Lower lobe of right lung (tissue), 2 donors: ENCODE measurements at regions not wholly inside any gene's neighbourhood (a gene's known extent, or its start where the extent isn't known, plus 50 kb on each side); places are given as distances from the start of the nearest gene placed in this dataset.

Experiments
- ATAC-seq, 2 donors: fragments of 200-7000 bp; cut with Tn5 transposase; one replicate each; pipeline ENCODE4 v1.9.1; 2020 to 2022; ENCODE audit warnings: mild to moderate bottlenecking in 2 of 2, moderate library complexity in 2 of 2
- DNase-seq: peaks from one replicate; pipeline ENCODE4 v3.0.0-alpha.2; 2020
- H3K27ac ChIP-seq: fragments of 200-600 bp; one replicate; pipeline ENCODE4 v1.8.0; 2022
- H3K27me3 ChIP-seq: fragments of 200-600 bp; one replicate; pipeline ENCODE4 v1.8.0; 2022; ENCODE audit warnings: low read depth
- H3K36me3 ChIP-seq: fragments of 200-600 bp; one replicate; pipeline ENCODE4 v1.8.0; 2022; ENCODE audit warnings: mild to moderate bottlenecking
- H3K4me1 ChIP-seq: fragments of 200-600 bp; one replicate; pipeline ENCODE4 v1.8.0; 2022
- H3K4me3 ChIP-seq: fragments of 200-600 bp; one replicate; pipeline ENCODE4 v1.8.0; 2022; ENCODE audit warnings: mild to moderate bottlenecking
- H3K9me3 ChIP-seq: fragments of 200-600 bp; one replicate; pipeline ENCODE4 v1.8.0; 2022
- CTCF ChIP-seq: fragments of 200-600 bp; IDR thresholded peaks from one replicate; pipeline ENCODE4 v1.8.0; 2022; ENCODE audit warnings: antibody characterized with exemption, mild to moderate bottlenecking
- intact Hi-C: fragments of 100-400 bp; cut with DNase I; formaldehyde crosslinking; loops from one replicate; pipeline ENCODE4 v1.11.0; 2022
- donor health status: DM: no; HTN: yes; CAD: no; lungs with severe emphysema.

GRCh38 chr5:71938895-71939294, 168.4 kb upstream of the MAP1B start:
- Histone ChIP-seq H3K4me3 (no peak overlapping the region), H3K9me3 (no peaks in the 10 kb centered on the region), H3K4me1 (no peaks in the 10 kb centered on the region), H3K27me3 (no peaks in the 10 kb centered on the region), H3K36me3 (no peaks in the 10 kb centered on the region), H3K27ac (no peak overlapping the region)
- peak; percentile 51 for DNase-seq
- ATAC-seq: peak; percentile 49 to 87
- no peak for TF ChIP-seq CTCF
- intact Hi-C loops: no loop called here

GRCh38 chr5:71939452-71940230, 167.6 kb upstream of the MAP1B start:
- Histone ChIP-seq H3K27ac (no peak overlapping the region), H3K27me3 (no peaks in the 10 kb centered on the region), H3K9me3 (no peaks in the 10 kb centered on the region), H3K4me1 (no peaks in the 10 kb centered on the region), H3K36me3 (no peaks in the 10 kb centered on the region), H3K4me3 (no peak overlapping the region)
- intact Hi-C loops: no loop called here
- no peak for TF ChIP-seq CTCF
- no peak for ATAC-seq
- DNase-seq: no peak

GRCh38 chr5:71943874-71944273, 163.4 kb upstream of the MAP1B start:
- no peaks in the 10 kb centered on the region for H3K4me1 ChIP-seq
- H3K27me3 ChIP-seq: no peaks in the 10 kb centered on the region
- no peaks in the 10 kb centered on the region for H3K36me3 ChIP-seq
- no peak for TF ChIP-seq CTCF
- no peak overlapping the region for H3K27ac ChIP-seq
- intact Hi-C loops: no loop called here
- no peaks in the 10 kb centered on the region for H3K9me3 ChIP-seq
- no peak for ATAC-seq
- H3K4me3 ChIP-seq: no peak overlapping the region
- DNase-seq: no peak

- ATAC-seq: no peak
- no peaks in the 10 kb centered on the region for H3K27me3 ChIP-seq
- DNase-seq: no peak
- intact Hi-C loops: no loop called here
- H3K9me3 ChIP-seq: no peaks in the 10 kb centered on the region
- H3K4me1 ChIP-seq: no peaks in the 10 kb centered on the region
- no peak overlapping the region for H3K4me3 ChIP-seq
- H3K27ac ChIP-seq: no peak overlapping the region
- H3K36me3 ChIP-seq: no peaks in the 10 kb centered on the region
- TF ChIP-seq CTCF: no peak
Measured at GRCh38 chr5:71945436-71945835, 161.8 kb upstream of the MAP1B start.

- H3K4me1 ChIP-seq: no peaks in the 10 kb centered on the region
- intact Hi-C loops: no loop called here
- H3K4me3 ChIP-seq: no peak overlapping the region
- ATAC-seq (no peak), DNase-seq (no peak)
- H3K9me3 ChIP-seq: no peaks in the 10 kb centered on the region
- TF ChIP-seq CTCF: no peak
- H3K36me3 ChIP-seq: no peaks in the 10 kb centered on the region
- H3K27ac ChIP-seq: no peak overlapping the region
- no peaks in the 10 kb centered on the region for H3K27me3 ChIP-seq
Measured at GRCh38 chr5:71946343-71947030, 160.8 kb upstream of the MAP1B start.
